ENCODE measurements at regions not wholly inside any gene's neighbourhood (a gene's known extent, or its start where the extent isn't known, plus 50 kb on each side); places are given as distances from the start of the nearest gene placed in this dataset.

DNA sequence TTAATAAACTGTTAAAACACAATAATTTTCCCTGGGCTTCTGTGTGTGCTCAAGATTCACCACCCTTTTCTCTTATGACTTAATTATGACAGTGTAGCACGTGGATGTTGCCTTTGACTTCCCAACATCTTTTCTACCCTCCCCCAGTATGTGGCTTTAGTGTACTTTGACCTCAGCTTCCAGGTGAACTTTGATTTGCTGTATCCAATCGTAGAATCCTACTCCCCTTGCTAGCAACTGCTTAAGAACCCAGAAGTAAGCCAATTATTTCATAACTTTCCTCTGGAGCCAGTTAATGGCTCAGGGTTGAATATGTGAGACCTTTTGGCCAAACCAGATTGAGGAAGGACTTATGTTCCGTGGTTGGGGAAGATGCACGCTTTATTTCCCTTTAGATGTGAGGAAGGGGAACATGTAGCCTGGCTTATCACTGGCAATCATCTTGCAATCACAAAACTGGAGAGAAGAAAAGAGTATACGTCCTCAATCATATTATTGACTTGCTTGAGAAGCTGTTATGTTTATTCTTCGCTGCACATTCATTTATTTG lies 259.6 kb upstream of the ATP2B1 start:
- TF ChIP-seq, protein P1, sequence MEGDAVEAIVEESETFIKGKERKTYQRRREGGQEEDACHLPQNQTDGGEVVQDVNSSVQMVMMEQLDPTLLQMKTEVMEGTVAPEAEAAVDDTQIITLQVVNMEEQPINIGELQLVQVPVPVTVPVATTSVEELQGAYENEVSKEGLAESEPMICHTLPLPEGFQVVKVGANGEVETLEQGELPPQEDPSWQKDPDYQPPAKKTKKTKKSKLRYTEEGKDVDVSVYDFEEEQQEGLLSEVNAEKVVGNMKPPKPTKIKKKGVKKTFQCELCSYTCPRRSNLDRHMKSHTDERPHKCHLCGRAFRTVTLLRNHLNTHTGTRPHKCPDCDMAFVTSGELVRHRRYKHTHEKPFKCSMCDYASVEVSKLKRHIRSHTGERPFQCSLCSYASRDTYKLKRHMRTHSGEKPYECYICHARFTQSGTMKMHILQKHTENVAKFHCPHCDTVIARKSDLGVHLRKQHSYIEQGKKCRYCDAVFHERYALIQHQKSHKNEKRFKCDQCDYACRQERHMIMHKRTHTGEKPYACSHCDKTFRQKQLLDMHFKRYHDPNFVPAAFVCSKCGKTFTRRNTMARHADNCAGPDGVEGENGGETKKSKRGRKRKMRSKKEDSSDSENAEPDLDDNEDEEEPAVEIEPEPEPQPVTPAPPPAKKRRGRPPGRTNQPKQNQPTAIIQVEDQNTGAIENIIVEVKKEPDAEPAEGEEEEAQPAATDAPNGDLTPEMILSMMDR (IDR thresholded peaks at IDR 0.05) = no peak
- no peak for TF ChIP-seq POLR2A (IDR thresholded peaks at IDR 0.05)
